SK-N-SH (cell line): ENCODE measurements at regions not wholly inside any gene's neighbourhood (a gene's known extent, or its start where the extent isn't known, plus 50 kb on each side); places are given as distances from the start of the nearest gene placed in this dataset.

ENCODE experiments used
- CTCF ChIA-PET: fragments of 300-600, 350-600 bp; formaldehyde crosslinking; extraction: SDS; loops from one replicate; lab custom pipeline; 2021; lab: Yijun Ruan, JAX
- POLR2A ChIA-PET: fragments of 350-600 bp; sonication (Branson Sonifier 250); formaldehyde crosslinking; extraction: SDS; loops from one replicate; lab custom pipeline; 2020; ENCODE audit warnings: antibody characterized with exemption, inconsistent platforms; lab: Yijun Ruan, JAX
- DNase-seq: peaks from one replicate; pipeline ENCODE4 v3.0.0; 2012
- H2AFZ ChIP-seq: fragments of 200-600 bp; sonication (generic); 2 replicates; pipeline ENCODE4 v1.8.1; 2016; ENCODE audit warnings: antibody characterized with exemption, mild to moderate bottlenecking, low read depth
- H3F3A ChIP-seq: fragments of 200-600 bp; sonication (generic); replicated peaks from 2 replicates; pipeline ENCODE3; 2016; ENCODE audit warnings: antibody characterized with exemption, mild to moderate bottlenecking; ENCODE audit not compliant: insufficient read depth
- H3K27ac ChIP-seq, 2 experiments: fragments of 200-500 bp in 1 of 2; fragments of 200-600 bp in 1 of 2; sonication (Bioruptor generic) in 1 of 2; sonication (generic), shearing (Covaris generic) in 1 of 2; 2 replicates each; pipeline versions ENCODE4 v1.5.1 to v1.6.1; 2014 to 2016; ENCODE audit warnings: low read depth in 2 of 2, inconsistent platforms in 1 of 2, low read length in 1 of 2, mild to moderate bottlenecking in 1 of 2, mixed read lengths in 1 of 2
- H3K27me3 ChIP-seq: fragments of 200-600 bp; sonication (generic), shearing (Covaris generic); 2 replicates; pipeline ENCODE4 v1.6.1; 2016; ENCODE audit warnings: mixed run types; ENCODE audit not compliant: insufficient read depth
- H3K36me3 ChIP-seq, 2 experiments: fragments of 200-500 bp in 1 of 2; fragments of 200-600 bp in 1 of 2; sonication (Bioruptor generic) in 1 of 2; sonication (generic) in 1 of 2; replicated peaks in 1 of 2; 2 replicates each; pipeline versions ENCODE3 to v1.5.1; 2014 to 2016; ENCODE audit warnings: low read length in 1 of 2, mild to moderate bottlenecking in 1 of 2; ENCODE audit not compliant: insufficient read depth in 2 of 2, control insufficient read depth in 1 of 2
- H3K4me1 ChIP-seq, 2 experiments: fragments of 200-500 bp in 1 of 2; fragments of 200-600 bp in 1 of 2; sonication (Bioruptor generic) in 1 of 2; sonication (generic), shearing (Covaris generic) in 1 of 2; 2 replicates each; pipeline versions ENCODE4 v1.5.1 to v1.6.1; 2014 to 2016; ENCODE audit warnings: low read depth in 1 of 2, low read length in 1 of 2, mixed run types in 1 of 2; ENCODE audit not compliant: insufficient read depth in 2 of 2, control insufficient read depth in 1 of 2
- H3K4me2 ChIP-seq: fragments of 200-600 bp; sonication (generic), shearing (Covaris generic); 2 replicates; pipeline ENCODE4 v1.6.1; 2017; ENCODE audit warnings: mixed run types
- H3K4me3 ChIP-seq, 2 experiments: fragments of 200-500 bp in 1 of 2; fragments of 200-600 bp in 1 of 2; sonication (Bioruptor generic) in 1 of 2; sonication (generic), shearing (Covaris generic) in 1 of 2; 2 replicates each; pipeline versions ENCODE4 v1.5.1 to v1.8.1; 2014 to 2016; ENCODE audit warnings: low read depth in 2 of 2, inconsistent platforms in 1 of 2, low read length in 1 of 2, mild to moderate bottlenecking in 1 of 2, mixed read lengths in 1 of 2, moderate library complexity in 1 of 2
- H3K79me2 ChIP-seq: fragments of 200-600 bp; sonication (generic); 2 replicates; pipeline ENCODE4 v1.8.1; 2017; ENCODE audit warnings: mild to moderate bottlenecking; ENCODE audit not compliant: insufficient read depth
- H3K9ac ChIP-seq: fragments of 200-600 bp; sonication (generic); 2 replicates; pipeline ENCODE4 v1.6.1; 2017; ENCODE audit warnings: mixed run types
- H3K9me2 ChIP-seq: fragments of 200-600 bp; sonication (generic); 2 replicates; pipeline ENCODE4 v1.6.1; 2017; ENCODE audit warnings: mixed run types
- H3K9me3 ChIP-seq: fragments of 200-600 bp; sonication (generic); 2 replicates; pipeline ENCODE4 v1.6.1; 2017; ENCODE audit warnings: mixed run types, mild to moderate bottlenecking, moderate library complexity
- H4K20me1 ChIP-seq: fragments of 200-600 bp; sonication (generic); 2 replicates; pipeline ENCODE4 v1.6.1; 2017; ENCODE audit warnings: mild to moderate bottlenecking, mixed run types; ENCODE audit not compliant: insufficient read depth
- CHD2 ChIP-seq: fragments of 150-350 bp; IDR thresholded peaks from 2 replicates; pipeline ENCODE4 v1.6.1; 2018; ENCODE audit warnings: low read length; ENCODE audit not compliant: partially characterized antibody
- EP300 ChIP-seq, 2 experiments: IDR thresholded peaks; 2 replicates each; pipeline versions ENCODE4 v1.4.0 to v1.6.1; 2012; ENCODE audit warnings: borderline replicate concordance in 1 of 2, low read depth in 1 of 2, low read length in 1 of 2
- FOSL2 ChIP-seq: IDR thresholded peaks from 2 replicates; pipeline ENCODE4 v1.4.0; 2012; ENCODE audit warnings: low read depth, mild to moderate bottlenecking, moderate library complexity, borderline replicate concordance
- FOXJ3 ChIP-seq: sonication (generic); formaldehyde crosslinking; IDR thresholded peaks from 2 replicates; pipeline ENCODE4 v1.5.1; 2020; ENCODE audit warnings: mild to moderate bottlenecking, missing genetic modification reagents
- FOXM1 ChIP-seq: IDR thresholded peaks from 2 replicates; pipeline ENCODE4 v1.4.0; 2012; ENCODE audit warnings: low read depth, mild to moderate bottlenecking
- IRF3 ChIP-seq: fragments of 150-350 bp; IDR thresholded peaks from 2 replicates; pipeline ENCODE4 v1.6.1; 2016; ENCODE audit warnings: mild to moderate bottlenecking, low read depth, low read length
- MEF2A ChIP-seq: IDR thresholded peaks from 2 replicates; pipeline ENCODE4 v1.4.0; 2012; ENCODE audit warnings: low read depth, borderline replicate concordance
- MXI1 ChIP-seq: IDR thresholded peaks from 2 replicates; pipeline ENCODE4 v1.6.1; 2012; ENCODE audit warnings: mild to moderate bottlenecking, low read depth, low read length, improper control_type of control experiment
- NRF1 ChIP-seq: IDR thresholded peaks from 2 replicates; pipeline ENCODE4 v1.6.1; 2012; ENCODE audit warnings: low read depth, mild to moderate bottlenecking, low read length
- PBX3 ChIP-seq: IDR thresholded peaks from 2 replicates; pipeline ENCODE4; 2012
- POLR2AphosphoS5 ChIP-seq: IDR thresholded peaks from 2 replicates; pipeline ENCODE4 v1.6.1; 2012; ENCODE audit warnings: low read depth, low read length
- RCOR1 ChIP-seq: fragments of 150-350 bp; IDR thresholded peaks from 2 replicates; pipeline ENCODE4 v1.6.1; 2017; ENCODE audit warnings: antibody characterized with exemption, low read length
- REST ChIP-seq: IDR thresholded peaks from 2 replicates; pipeline ENCODE4 v1.6.1; 2012; ENCODE audit warnings: mild to moderate bottlenecking, low read depth, low read length, moderate library complexity
- SMC3 ChIP-seq: IDR thresholded peaks from 2 replicates; pipeline ENCODE4 v1.6.1; 2012; ENCODE audit warnings: low read depth, low read length, improper control_type of control experiment
- TCF12 ChIP-seq: IDR thresholded peaks from 2 replicates; pipeline ENCODE4 v1.4.0; 2012
- USF2 ChIP-seq: fragments of 150-350 bp; IDR thresholded peaks from 2 replicates; pipeline ENCODE4 v1.6.1; 2017; ENCODE audit warnings: antibody characterized with exemption, low read length, low read depth, borderline replicate concordance
- WGBS: methylation state at CpG from one replicate; pipeline ENCODE4 v1.1.6; 2017; ENCODE audit warnings: low lambda C conversion rate; 5-methylcytosine and 5-hydroxymethylcytosine counted together

- Histone ChIP-seq H3K9ac (no peak overlapping the region), H3K9me3 (no peaks in the 10 kb centered on the region), H3K27ac (no peak overlapping the region), H3K4me2 (no peak overlapping the region), H3K36me3 (no peaks in the 10 kb centered on the region), H3K27me3 (no peaks in the 10 kb centered on the region), H2AFZ (no peak overlapping the region), H3F3A (no peaks in the 10 kb centered on the region), H3K79me2 (no peaks in the 10 kb centered on the region), H3K4me1 (no peaks in the 10 kb centered on the region), H3K9me2 (no peaks in the 10 kb centered on the region), H4K20me1 (no peaks in the 10 kb centered on the region), H3K4me3 (no peak overlapping the region)
- ChIA-PET CTCF (interaction anchor here (3.3 kb wide), 1 partner anchor 11 kb away, joined by 25 read pairs; no protein-coding TSS in a partner anchor), POLR2A (no interaction called here)
- 97% methylated on average over 3 of the region's 3 CpGs for WGBS
- DNase-seq: no peak
- TF ChIP-seq USF2: no peak
- no peak for TF ChIP-seq PBX3
- TF ChIP-seq EP300 (IDR thresholded peaks at IDR 0.05; ENCODE audit: borderline replicate concordance in 1 of 2, low read depth in 1 of 2, low read length in 1 of 2): no peak
- no peak for TF ChIP-seq MEF2A
Measured at GRCh38 chr1:245031041-245031440, 123.7 kb upstream of the KIF26B start.

- Histone ChIP-seq H3K36me3 (peaks cover 0 to 4% of the 10 kb centered on the region in 2 experiments), H3F3A (no peaks in the 10 kb centered on the region), H3K27ac (no peak overlapping the region), H2AFZ (no peak overlapping the region), H4K20me1 (no peaks in the 10 kb centered on the region), H3K9me2 (no peaks in the 10 kb centered on the region), H3K4me3 (no peak overlapping the region), H3K9ac (no peak overlapping the region), H3K4me2 (no peak overlapping the region), H3K79me2 (no peaks in the 10 kb centered on the region), H3K27me3 (no peaks in the 10 kb centered on the region), H3K4me1 (no peaks in the 10 kb centered on the region), H3K9me3 (no peaks in the 10 kb centered on the region)
- ChIA-PET POLR2A (no interaction called here), CTCF (no interaction called here)
- DNase-seq: no peak
- WGBS: 98% methylated on average over 3 of the region's 3 CpGs
- TF ChIP-seq TCF12 (no peak), SMC3 (no peak), MXI1 (no peak), USF2 (no peak), REST (no peak), FOXJ3 (CRISPR knock-in tag) (no peak), FOXM1 (no peak), IRF3 (no peak), FOSL2 (no peak), POLR2AphosphoS5 (no peak), CHD2 (no peak), NRF1 (no peak), RCOR1 (no peak), MEF2A (no peak)
Measured at GRCh38 chr1:245026247-245026646, 128.5 kb upstream of the KIF26B start.
